CD4-positive, alpha-beta T cell treated with Interleukin-17A for 4 hours (primary cell): ENCODE measurements at regions not wholly inside any gene's neighbourhood (a gene's known extent, or its start where the extent isn't known, plus 50 kb on each side); places are given as distances from the start of the nearest gene placed in this dataset.

ENCODE experiments used
- DNase-seq: peaks from one replicate; pipeline ENCODE4 v3.0.0-alpha.2; 2020; ENCODE audit warnings: mixed read lengths

DNA sequence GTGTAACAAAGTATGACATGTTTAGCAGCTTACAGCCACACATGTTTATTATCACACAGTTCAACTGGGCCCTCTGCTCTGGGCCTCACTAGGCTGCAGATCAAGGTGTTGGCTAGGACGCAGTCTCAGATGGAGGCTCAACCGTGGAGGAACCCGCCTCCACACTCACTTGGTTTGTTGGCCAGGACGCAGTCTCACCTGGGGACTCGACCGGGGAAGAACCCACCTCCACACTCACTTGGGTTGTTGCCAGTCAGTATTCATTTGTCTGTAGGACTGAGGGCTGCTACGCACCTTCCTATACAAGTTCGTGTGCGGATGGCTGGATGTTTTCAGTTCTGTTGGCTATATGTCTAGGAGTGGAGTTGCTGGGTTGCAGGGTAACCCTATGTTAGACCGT, 240.7 kb upstream of the CIBAR2 start:
- no peak for DNase-seq

DNA sequence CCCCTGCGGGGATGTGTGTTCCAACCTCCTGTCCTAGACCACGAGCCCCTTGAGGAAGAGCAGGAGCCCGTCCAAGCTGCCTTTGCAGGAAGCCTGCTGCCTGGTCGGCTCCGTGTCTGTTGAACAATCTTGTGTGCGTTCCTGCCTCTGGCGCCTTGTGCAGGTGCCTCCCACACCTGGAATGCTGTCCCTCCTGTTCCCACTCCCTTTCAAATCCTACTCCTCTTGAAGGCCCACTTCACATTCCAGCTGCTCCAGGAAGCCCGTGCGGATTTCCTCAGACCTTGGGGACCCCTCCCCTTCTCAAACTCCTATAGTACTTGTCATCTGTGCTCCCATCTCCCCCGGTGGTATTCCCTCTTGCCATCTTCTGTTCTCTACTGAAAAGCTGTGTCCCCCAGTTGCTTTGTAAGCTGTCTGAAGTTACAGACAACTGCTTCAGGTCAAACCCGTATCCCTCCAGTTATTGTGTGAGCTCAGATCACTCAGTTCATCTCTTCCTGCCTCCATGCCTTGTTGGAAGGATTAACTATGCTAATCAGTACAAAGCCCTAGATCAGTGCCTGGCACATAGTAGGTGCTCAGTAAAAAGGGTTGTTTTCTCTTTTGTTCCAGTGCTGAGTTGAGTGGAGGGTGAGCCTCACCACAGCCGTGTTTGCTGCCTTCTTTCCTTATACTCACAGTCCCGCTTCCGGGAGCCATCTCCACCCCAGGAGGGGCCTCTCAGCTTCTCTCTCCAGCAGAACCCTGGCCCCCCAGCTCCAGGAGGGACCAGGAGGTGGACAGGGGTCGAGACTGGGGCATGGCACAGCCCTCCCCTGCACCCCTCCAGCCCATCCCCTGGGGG, 241.8 kb upstream of the CIBAR2 start:
- no peak for DNase-seq

DNA sequence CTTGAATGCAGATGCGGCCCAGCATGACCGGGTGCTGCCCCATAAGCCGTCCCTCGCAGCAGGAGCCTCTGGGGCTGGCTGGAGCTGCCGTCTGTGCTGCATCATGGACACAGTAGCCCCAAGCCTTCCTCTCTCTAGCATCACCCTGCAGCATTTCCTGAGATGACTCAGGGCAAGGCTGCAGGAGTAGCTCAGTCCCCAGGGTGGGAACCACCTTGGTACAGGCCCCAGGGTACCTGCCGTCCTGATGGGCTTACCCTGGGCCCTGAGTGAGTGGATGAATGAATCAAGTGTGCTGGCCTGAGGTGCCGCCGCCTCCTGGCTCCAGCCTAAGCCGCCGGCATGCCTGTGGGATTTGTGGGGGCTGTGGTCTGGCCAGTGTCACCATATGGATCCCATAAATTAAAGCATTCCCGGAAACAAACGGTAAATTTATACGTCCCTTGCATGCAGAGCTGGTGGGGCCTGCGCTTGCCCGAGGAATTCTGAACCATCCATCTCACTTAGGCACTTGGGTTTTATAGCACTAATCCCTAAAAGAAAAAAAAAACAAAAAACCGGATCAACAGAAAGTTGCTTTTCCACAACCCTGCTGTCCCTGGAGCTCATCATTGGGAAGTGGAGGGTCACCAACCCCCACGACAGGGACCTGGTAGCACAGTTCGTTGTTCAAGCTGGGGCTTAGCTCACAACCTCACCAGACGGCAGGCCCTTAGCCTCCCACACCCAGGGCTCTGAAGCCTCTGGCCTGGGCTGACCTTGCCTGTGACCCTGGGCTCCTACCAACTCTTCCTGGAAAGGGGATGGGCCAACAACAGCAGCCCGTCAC, 242.6 kb upstream of the CIBAR2 start:
- no peak for DNase-seq

DNA sequence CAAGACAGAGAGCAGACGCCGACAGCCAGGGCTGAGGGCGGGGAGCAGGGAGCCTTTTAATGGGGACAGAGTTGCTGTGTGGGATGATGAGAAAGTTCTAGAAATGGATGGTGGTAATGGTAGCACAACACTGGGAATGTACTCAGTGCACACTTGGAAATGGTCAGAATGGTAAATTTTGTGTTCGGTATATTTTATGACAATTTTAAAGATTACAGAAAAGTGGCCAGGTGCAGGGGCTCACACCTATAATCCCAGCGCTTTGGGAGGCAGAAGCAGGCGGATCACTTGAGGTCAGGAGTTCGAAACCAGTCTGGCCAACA, 243.2 kb upstream of the CIBAR2 start:
- no peak for DNase-seq

DNA sequence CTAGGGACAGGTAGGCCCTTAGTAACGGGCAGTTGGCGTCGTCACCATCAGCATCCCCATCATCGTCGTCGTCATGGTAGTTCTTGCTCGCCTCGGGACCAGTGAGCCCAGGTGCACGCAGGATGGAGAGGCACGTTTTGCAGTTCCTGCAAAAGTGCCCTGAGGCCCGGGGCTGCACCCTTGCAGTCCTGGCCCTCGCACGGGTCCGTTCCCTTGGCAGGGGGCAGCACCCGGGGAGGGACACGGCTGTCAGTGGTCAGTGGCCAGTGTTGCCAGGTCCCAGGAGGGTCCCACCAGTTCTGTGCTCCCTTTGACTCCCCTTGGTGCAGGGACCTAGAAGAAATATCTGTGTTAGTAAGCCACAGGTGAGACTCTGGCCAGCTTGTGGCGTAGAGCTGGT, 243.9 kb upstream of the CIBAR2 start:
- no peak for DNase-seq

DNA sequence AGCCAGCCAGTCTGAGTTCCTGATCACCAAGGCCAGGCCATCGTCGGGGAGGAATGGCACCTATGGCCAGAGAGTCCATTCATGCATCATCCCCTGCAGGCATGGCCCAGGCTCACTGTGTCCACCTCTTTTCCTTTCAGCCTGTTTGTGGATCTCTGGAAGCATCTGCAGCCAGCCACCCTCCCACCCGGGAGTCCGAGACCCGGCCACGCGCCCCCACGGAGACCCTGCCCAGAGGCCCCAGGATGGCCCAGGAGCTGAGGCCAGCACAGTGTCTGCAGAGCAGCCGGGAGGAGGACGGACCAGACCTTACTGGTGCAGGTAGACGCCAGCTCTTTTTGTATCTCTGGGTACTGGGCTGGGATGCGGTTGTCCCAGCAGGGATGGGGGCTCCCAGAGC, 245.1 kb upstream of the CIBAR2 start:
- no peak for DNase-seq

DNA sequence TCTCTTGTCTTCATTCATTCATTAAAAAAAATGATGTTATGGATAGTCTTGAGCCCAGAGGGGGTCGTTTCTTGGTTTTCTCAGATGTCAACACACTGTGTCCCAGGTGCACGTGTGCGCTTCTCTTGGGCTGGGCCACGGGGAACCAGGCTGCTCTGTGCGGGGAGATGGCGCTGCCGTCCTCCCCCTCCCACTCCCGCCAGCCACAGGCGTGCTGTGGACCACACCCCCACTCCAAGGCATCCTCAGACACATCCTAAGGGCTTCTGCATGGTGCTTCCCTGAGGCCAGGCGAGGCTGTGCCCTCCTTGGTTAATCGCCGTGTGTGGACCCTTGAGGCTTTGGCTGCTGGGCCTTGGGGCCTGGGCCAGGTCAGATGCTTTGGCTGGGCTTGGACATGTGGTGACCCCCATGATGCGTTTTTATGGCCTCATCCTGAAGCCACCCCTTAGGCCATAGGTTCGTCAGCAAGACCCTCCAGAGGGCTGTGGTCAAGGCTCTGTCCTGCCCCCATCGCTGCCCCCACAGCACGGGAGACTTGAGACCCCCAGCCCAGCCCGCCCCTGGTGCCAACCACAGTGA, 245.7 kb upstream of the CIBAR2 start:
- no peak for DNase-seq

DNA sequence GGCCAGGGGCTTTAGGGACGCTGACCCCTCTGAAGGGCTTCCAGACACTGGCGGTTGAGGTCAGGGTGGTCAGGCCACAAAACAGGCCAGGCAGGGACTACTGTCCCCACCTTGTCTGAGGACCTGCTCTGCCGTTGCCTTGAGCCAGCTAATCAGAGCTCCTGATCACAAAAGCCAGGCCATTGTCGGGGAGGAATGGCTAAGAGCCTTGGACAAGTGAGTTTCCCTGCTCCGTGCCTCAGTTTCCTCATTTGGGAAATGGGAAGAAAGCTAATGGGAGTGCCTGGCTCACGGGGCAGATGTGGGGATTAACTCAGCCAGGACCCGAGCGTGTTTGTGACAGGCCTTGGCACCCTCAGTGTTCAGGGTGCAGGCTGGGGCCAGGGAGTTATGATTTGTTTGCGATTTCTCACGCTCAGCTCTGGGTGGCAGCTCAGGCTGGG, 246.5 kb upstream of the CIBAR2 start:
- no peak for DNase-seq

DNA sequence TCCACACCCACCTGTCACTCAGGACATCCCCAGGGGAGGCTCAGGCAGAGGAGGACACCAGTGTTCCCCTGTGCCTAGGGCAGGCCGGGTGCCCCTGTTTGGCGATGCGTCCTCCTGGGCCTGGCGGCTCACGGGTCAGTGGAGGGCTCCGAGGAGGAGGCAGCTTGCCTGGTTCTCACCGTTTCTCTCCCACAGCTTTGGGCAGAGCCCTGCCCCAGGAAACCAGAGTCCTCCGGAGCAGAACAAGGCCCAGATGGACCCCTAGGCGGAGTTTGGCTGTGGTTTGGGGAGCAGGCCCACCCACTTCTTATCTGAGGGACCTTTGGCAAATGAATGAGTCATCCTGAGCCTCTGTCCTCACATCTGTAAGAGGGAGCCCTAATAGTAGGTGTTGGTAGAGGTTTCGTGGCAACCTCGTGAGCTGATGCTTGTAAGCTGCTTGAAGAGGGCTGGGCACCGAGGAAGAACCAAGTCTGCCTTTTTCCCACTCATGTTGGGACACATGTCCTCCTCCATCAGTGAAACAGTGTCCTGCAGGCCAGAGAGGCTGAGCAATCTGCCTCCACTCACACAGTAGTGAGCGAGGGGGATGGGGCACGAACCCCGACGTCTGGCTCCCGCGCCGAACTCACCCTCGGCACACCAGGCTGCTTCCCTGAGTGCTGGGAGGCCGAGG, 247.0 kb upstream of the CIBAR2 start:
- no peak for DNase-seq

DNA sequence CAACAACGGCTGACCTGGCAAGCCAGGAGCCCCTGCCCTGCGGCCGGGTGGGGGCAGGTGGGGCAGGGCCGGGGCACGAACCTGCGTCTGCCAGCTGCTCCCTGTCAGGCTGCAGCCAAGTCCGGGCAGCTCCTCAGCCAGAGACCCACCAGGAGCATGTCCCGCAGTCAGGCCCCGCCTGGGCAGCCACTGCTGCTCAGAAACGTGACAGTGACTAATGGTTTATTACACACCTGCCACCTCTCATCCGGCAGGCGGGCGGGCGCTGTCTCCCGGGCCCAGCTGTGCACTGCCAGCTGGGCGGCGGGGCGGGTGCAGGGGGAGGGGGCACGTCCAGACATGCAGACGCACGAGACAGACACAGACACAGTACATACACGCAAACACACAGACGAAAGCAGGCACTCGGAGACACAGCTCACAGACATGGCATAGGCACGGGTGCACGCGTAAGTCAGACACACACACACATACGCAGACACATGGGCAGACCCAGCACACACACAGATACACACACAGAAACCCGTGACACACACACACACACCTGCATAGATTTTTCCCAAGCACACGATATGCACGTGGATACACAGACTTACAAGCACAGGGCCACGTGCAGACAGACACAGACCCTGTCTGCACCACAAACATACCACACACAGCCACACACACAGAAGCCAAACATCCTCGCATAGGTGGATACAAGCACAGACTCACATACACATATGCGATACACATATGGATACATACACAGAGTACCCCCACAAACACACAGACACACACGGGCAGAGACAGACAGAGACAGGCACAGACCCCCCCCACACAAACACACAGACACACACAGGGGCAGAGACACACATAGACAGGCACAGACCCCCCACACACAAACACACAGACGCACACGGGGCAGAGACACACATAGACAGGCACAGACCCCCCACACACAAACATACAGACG, 248.3 kb upstream of the CIBAR2 start:
- peak; percentile 10 for DNase-seq

DNA sequence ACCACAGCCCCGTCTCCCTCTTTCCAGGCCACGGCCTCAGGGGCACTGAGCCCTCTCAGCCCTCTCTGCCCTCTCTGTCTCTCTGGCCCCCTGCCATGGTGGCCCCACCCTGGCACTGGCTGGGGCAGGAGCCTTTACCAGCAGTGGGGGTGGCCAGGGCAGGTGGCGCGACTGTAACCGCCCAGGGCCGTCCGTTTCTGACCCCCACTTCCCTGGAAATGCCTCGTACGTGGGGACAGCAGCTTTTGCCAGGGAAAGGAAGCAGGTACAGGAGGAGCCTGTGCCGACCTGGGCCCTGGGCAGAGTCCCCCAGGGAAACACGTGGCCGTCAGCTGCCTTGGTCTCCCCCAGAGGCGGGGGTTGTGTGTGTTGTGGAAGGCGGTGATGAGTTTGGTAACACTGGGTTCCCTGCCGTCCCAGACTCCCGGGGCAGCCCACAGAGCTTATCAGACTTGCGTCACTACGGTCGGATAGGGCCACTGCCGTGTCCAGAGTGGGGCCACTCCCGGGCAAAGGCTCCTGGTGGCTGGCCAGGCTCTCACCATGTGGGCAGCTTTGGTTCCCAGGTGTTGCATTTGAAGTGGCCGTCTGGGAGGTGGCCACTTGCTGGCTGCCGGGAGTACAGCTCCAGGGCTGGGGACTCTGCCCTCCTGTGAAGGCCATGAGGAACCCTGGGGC, 249.3 kb upstream of the CIBAR2 start:
- DNase-seq: no peak

DNA sequence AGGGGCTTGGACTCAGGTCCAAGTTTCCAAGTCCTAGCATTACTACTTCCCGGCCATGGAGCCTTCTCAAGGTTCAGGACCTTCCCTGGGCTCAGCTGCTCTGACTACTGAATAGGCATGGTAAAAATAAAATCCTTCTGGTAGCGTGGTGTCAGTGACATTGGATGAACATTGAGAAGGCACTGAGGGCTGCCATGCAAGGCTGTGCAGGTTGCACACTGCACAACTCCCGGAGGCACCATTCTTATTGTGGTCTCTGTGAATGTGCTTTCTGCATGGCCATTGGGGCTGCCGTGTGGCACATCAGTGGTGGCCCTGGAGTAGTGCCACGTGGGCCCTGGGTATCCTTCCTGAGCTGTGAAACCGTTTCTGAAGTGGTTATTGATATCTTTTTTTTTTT, 250.2 kb upstream of the CIBAR2 start:
- DNase-seq: no peak

DNA sequence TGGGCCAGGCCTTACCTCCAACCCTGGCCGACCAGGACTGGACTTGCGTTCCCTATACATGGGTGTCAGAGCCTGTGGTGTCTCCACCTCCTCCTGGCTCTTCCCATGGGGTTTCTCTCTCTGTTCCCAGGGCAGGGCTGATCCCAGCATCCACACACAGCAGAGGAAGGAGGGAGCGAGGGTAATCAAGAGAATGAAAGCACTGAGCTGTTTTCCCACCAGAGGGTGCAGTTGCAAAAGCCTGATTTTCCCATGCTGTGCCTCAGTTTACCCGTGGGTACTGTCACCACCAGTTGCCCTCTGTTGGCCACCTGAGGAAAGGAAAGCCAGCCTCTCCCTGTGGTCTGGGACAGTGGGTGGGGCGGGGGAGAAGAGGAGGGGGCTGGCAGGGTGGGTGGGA, 249.7 kb upstream of the GSE1 start:
- DNase-seq: no peak

DNA sequence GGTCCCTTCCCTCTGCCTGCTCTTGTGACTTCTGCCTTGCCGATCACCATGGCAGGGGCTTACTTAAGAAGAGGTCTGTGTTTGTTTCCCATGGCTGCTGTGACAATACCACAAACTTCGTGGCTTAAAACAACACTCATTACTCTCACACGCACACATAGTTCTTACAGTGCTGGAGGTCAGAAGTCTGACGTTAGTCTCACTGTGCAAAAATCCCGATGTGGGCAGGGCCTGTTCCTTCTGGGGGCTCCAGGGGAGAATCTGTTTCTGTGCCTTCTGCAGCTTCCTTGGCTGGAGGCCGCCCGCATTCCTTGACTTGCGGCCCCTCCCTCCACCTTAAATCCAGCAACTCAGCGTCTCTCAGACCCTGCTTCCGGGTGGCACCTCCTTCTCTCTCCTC, 249.2 kb upstream of the GSE1 start:
- no peak for DNase-seq

DNA sequence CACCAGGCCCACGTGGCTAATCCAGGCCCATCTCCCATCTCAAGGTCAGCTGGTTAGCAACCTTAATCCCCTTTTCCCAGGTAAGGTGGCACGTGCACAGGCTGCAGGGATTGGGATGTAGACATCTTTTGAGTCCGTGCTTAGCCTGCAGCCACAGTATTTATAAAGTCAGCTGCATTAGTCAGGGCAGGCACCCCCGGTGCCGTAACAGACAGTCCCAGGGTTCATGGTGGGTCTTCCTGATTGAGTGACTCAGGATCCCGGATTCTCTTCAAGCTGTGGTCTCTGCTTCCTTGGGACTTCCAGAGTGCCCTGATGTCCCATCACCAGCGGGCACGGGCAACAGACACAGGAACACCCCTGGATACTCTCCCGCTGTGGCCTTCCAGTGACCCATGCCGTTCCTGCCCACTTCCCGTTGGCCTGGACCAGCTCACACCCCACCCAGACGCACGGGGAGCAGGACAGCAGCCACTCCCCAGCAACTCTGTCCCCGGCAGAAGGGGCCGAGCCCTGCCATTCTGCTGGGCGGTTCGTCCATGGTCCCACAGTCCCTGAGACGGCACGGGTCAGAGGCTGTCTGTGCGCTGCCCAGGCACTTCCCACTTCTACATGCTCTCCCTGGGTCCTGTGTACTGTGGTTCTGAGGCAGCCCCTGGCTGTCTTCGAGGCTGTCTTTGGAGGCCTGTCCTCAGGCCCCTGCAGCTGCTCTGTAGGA, 248.6 kb upstream of the GSE1 start:
- no peak for DNase-seq

DNA sequence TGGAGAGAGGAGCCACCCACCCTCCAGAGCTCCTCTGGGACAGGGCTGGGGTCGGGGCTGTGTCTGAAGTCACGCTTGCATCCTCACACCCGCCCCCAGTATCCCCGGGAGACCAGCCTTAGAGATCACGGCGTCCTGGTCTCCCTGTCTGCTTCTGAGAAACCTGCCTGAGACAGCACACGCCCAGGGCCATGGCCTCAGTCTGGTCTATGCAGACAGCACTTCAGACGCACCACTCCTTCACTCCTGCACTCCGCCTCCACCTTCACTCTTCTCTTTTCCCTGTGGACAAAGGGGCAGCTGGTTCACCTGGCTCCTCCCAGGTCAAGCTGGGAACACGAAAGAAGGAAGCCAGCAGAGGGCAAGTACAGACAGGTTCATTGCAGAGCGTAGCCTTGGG, 248.0 kb upstream of the GSE1 start:
- DNase-seq: no peak

DNA sequence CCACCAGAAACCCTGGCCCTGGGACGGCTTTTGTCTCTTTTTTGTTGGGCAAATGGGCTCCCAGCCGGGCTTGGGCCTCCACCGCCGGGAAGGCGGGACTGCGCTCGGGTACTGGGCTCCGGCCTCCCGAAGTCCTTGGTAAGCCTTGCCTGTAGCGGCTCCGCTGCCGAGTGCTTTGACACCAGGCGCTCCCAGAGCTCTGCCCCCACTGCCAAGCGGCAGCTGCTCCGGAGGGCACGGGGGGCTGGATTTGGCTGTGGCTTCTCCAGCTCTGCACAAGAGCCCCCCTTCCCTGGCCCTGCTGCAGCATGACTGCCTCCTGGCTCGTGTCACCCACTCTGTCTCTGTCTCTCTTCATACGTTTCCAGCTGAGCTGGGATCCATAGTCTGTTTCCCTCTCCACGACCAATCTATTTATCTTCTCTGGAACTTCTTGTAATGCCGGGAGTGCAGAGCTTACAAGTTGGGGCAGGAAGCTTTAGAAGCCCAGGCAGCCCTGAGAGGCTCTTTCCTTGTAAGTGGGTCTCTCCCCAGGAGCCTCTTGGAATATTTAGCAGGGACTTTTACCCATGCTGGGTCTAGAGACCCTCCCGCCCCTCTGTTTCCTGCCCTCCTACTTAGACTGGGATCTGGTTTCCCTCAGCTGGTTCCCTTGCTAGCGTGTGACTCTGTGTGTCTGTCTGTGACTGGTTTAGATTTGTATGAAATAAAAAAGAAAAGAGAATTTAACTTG, 246.9 kb upstream of the GSE1 start:
- no peak for DNase-seq

DNA sequence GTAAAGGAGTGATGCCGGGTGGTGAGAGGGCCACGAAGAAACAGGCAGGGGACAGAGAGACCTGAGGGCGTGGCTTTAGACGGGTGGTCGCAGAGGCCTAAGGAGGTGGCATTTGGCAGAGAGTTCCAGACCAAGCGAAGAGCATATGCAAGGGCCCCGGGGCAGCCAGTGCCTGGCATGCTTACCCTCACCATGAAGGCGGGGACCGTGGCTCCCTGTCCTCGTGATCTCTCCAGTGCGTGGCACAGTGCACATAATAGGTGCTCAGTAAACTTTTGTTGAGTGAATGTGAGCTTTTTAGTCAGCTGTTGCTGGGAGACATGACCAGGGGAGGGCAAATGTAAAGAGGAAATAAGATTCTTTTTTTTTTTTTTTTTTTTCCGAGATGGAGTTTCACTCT, 245.6 kb upstream of the GSE1 start:
- DNase-seq: no peak

DNA sequence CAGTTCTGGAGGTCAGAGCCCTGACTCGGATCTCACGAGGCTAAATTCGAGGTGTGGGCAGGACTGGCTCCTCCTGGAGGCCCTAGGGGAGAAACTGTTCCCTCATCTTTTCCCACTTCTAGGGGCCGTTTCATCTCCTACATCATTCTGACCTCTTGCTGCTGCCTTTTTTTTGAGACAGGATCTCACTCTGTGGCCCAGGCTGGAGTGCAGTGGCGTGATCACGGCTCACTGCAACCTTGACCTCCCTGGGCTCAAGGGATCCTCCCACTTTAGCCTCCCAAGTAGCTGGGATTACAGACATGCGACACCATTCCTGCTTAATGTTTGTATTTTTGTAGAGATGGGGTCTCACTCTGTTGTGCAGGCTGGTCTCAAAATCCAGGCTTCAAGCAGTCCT, 244.1 kb upstream of the GSE1 start:
- DNase-seq: no peak
